ENCODE measurements at regions not wholly inside any gene's neighbourhood (a gene's known extent, or its start where the extent isn't known, plus 50 kb on each side); places are given as distances from the start of the nearest gene placed in this dataset.
"Not testable (repeated sequence)": the region's sequence is repeated elsewhere in the genome, so short reads cannot be mapped to it uniquely, and the experiment has no call there.

DNA sequence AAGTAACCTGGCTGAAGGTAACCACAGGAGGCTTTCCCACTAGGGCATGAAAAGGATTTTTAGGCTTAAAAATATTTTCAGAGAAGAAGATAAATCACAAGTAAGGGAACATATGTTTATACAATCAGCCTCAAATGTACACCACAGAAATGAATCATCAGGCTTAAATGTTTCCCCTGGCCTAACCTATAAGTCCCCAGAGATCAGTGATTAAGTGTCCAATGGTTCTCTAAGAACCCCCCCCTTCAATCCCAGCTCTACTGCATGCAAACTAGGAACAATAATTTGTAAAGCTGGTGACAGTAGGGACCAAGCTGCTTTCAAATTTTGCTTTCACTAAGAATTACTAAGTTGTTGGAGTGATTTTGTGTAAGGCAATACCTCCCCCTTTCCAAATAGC, 431.6 kb upstream of the LMCD1 start:
- H3K27me3 ChIP-seq (ENCODE audit: control insufficient read depth, insufficient read depth, low read length): no peaks in the 10 kb centered on the region
- H3K9me3 ChIP-seq (ENCODE audit: control insufficient read depth, low read depth, low read length): no peaks in the 10 kb centered on the region
- no peaks in the 10 kb centered on the region for H3K36me3 ChIP-seq (ENCODE audit: control insufficient read depth, insufficient read depth, low read length)
- no peak overlapping the region for H3K4me3 ChIP-seq (ENCODE audit: low read length)
- H3K27ac ChIP-seq (ENCODE audit: low read length): no peak overlapping the region
- H3K4me1 ChIP-seq (ENCODE audit: control insufficient read depth, insufficient read depth, low read length): no peaks in the 10 kb centered on the region
- DNase-seq: no peak

DNA sequence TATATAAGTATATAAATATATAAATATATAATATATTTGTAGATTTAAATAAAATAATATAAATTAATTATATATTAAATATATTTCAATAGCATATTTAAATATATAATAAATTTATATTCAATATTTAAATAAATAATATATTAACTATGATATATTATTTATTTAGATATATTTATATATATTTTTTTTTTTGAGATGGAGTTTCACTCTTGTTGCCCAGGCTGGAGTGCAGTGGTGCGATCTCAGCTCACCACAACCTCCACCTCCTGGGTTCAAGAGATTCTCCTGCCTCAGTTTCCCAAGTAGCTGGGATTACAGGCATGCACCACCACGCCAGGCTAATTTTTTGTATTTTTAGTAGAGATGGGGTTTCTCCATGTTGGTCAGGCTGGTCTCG, 426.9 kb upstream of the LMCD1 start:
- H3K27ac ChIP-seq (ENCODE audit: low read length); H3K27me3 ChIP-seq (ENCODE audit: control insufficient read depth, insufficient read depth, low read length); H3K4me1 ChIP-seq (ENCODE audit: control insufficient read depth, insufficient read depth, low read length); H3K9me3 ChIP-seq (ENCODE audit: control insufficient read depth, low read depth, low read length); H3K36me3 ChIP-seq (ENCODE audit: control insufficient read depth, insufficient read depth, low read length); DNase-seq; H3K4me3 ChIP-seq (ENCODE audit: low read length): not testable (repeated sequence)
- no CpG with 5 or more reads among the region's 3 CpGs for WGBS (ENCODE audit: insufficient coverage, low lambda C conversion rate)

DNA sequence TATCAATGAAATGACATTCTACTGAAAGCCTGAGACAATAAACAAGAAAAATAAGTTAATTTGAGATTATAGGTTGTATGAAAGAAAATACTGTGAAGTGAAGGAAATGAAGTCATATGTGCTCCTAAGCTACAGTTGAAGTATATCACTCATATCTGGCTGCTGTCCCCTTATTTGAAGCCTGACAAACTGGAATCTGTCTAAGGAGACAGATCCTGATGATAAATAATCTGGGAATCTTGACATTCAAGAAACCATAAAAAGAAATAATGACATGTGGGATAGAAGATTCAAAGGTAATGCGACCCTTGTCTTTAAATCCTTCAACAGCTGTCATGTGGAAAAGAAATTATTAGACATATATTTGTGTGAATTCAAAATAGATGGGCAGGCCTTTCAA, 424.5 kb upstream of the LMCD1 start:
- no CpG with 5 or more reads among the region's 1 CpG for WGBS (ENCODE audit: insufficient coverage, low lambda C conversion rate)
- Histone ChIP-seq H3K4me1 (ENCODE audit: control insufficient read depth, insufficient read depth, low read length) (no peaks in the 10 kb centered on the region), H3K9me3 (ENCODE audit: control insufficient read depth, low read depth, low read length) (no peaks in the 10 kb centered on the region)

DNA sequence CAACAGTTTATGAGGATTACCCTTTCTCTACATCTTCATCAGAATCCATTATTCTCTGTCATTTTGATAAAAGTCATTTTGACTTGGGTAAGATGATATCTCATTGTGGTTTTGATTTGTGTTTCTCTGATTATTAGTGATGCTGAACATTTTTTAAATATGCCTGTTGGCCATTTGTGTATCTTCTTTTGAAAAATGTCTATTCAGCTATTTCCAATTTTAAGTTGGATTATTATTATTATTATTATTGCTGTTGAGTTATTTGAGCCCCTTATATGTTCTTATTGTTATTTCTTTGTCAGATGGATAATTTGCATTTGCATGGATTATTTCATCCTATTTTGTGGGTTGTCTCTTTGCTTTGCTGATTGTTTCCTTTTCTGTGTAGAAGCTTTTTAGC, 421.2 kb upstream of the LMCD1 start:
- DNase-seq: no peak
- Histone ChIP-seq H3K9me3 (ENCODE audit: control insufficient read depth, low read depth, low read length) (no peaks in the 10 kb centered on the region), H3K4me1 (ENCODE audit: control insufficient read depth, insufficient read depth, low read length) (no peaks in the 10 kb centered on the region), H3K27ac (ENCODE audit: low read length) (no peak overlapping the region), H3K4me3 (ENCODE audit: low read length) (no peak overlapping the region), H3K27me3 (ENCODE audit: control insufficient read depth, insufficient read depth, low read length) (no peaks in the 10 kb centered on the region), H3K36me3 (ENCODE audit: control insufficient read depth, insufficient read depth, low read length) (no peaks in the 10 kb centered on the region)

More for the DNA sequence above, 424.5 kb upstream of the LMCD1 start:
- Histone ChIP-seq H3K27me3 (ENCODE audit: control insufficient read depth, insufficient read depth, low read length) (no peaks in the 10 kb centered on the region), H3K4me3 (ENCODE audit: low read length) (no peak overlapping the region), H3K27ac (ENCODE audit: low read length) (no peak overlapping the region), H3K36me3 (ENCODE audit: control insufficient read depth, insufficient read depth, low read length) (no peaks in the 10 kb centered on the region)
- no peak for DNase-seq

DNA sequence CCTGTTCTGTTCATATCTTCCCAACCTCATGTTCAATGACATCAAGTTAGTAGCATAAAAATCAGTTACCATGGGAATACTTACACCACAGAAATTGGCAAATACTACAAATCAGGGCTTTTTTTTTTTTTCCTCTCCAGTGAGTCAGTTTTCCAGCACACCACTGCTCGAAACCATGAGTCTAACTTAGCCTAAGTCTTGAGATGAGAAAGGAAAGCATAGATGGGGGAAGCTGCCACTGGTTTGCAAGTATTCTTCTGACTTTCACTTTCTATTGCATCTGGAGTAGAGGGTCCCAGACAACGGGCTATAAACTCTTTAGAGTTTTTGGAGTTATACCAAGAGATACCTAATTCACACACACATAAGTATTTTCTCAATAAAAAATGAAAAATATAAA, 416.1 kb upstream of the LMCD1 start:
- no peak for DNase-seq
- Histone ChIP-seq H3K36me3 (ENCODE audit: control insufficient read depth, insufficient read depth, low read length) (no peaks in the 10 kb centered on the region), H3K4me3 (ENCODE audit: low read length) (no peak overlapping the region), H3K4me1 (ENCODE audit: control insufficient read depth, insufficient read depth, low read length) (no peaks in the 10 kb centered on the region), H3K9me3 (ENCODE audit: control insufficient read depth, low read depth, low read length) (no peaks in the 10 kb centered on the region), H3K27ac (ENCODE audit: low read length) (no peak overlapping the region), H3K27me3 (ENCODE audit: control insufficient read depth, insufficient read depth, low read length) (no peaks in the 10 kb centered on the region)
- WGBS (ENCODE audit: insufficient coverage, low lambda C conversion rate): no CpG with 5 or more reads among the region's 2 CpGs

DNA sequence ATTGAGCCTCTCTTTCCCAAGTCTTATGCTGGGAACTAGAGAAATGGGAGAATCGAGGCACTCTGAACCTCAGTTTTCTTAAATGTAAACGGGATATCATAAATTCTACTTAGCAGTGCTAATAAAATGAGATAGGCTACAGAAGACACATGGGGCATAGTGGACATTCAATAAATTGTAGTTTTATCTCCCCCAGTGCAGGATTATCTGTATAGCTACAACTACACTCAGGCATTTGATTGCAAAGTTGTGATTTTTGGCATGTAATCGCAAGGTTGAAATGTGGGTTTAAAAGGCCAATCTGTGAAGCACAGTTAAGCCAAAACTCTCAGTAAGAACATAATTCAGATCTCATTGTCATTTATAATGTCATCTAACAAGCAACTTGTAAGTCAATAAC, 413.7 kb upstream of the LMCD1 start:
- no peaks in the 10 kb centered on the region for H3K9me3 ChIP-seq (ENCODE audit: control insufficient read depth, low read depth, low read length)
- H3K27me3 ChIP-seq (ENCODE audit: control insufficient read depth, insufficient read depth, low read length): no peaks in the 10 kb centered on the region
- no peak overlapping the region for H3K4me3 ChIP-seq (ENCODE audit: low read length)
- no peaks in the 10 kb centered on the region for H3K36me3 ChIP-seq (ENCODE audit: control insufficient read depth, insufficient read depth, low read length)
- no CpG with 5 or more reads among the region's 3 CpGs for WGBS (ENCODE audit: insufficient coverage, low lambda C conversion rate)
- no peak for DNase-seq
- no peaks in the 10 kb centered on the region for H3K4me1 ChIP-seq (ENCODE audit: control insufficient read depth, insufficient read depth, low read length)
- H3K27ac ChIP-seq (ENCODE audit: low read length): no peak overlapping the region

- no peak for DNase-seq
- Histone ChIP-seq H3K27ac (ENCODE audit: low read length) (no peak overlapping the region), H3K4me3 (ENCODE audit: low read length) (no peak overlapping the region), H3K27me3 (ENCODE audit: control insufficient read depth, insufficient read depth, low read length) (no peaks in the 10 kb centered on the region), H3K9me3 (ENCODE audit: control insufficient read depth, low read depth, low read length) (no peaks in the 10 kb centered on the region), H3K4me1 (ENCODE audit: control insufficient read depth, insufficient read depth, low read length) (no peaks in the 10 kb centered on the region), H3K36me3 (ENCODE audit: control insufficient read depth, insufficient read depth, low read length) (no peaks in the 10 kb centered on the region)
- no CpG with 5 or more reads among the region's 2 CpGs for WGBS (ENCODE audit: insufficient coverage, low lambda C conversion rate)
Measured at GRCh38 chr3:8094415-8094814, 407.2 kb upstream of the LMCD1 start.

GRCh38 chr3:8095724-8096123, 405.9 kb upstream of the LMCD1 start:
- no peaks in the 10 kb centered on the region for H3K4me1 ChIP-seq (ENCODE audit: control insufficient read depth, insufficient read depth, low read length)
- H3K36me3 ChIP-seq (ENCODE audit: control insufficient read depth, insufficient read depth, low read length): no peaks in the 10 kb centered on the region
- no peak for DNase-seq
- H3K27ac ChIP-seq (ENCODE audit: low read length): no peak overlapping the region
- no peak overlapping the region for H3K4me3 ChIP-seq (ENCODE audit: low read length)
- no CpG with 5 or more reads among the region's 5 CpGs for WGBS (ENCODE audit: insufficient coverage, low lambda C conversion rate)
- H3K27me3 ChIP-seq (ENCODE audit: control insufficient read depth, insufficient read depth, low read length): no peaks in the 10 kb centered on the region
- no peaks in the 10 kb centered on the region for H3K9me3 ChIP-seq (ENCODE audit: control insufficient read depth, low read depth, low read length)

GRCh38 chr3:8097690-8098089, 403.9 kb upstream of the LMCD1 start:
- no peaks in the 10 kb centered on the region for H3K27me3 ChIP-seq (ENCODE audit: control insufficient read depth, insufficient read depth, low read length)
- no peak overlapping the region for H3K4me3 ChIP-seq (ENCODE audit: low read length)
- DNase-seq: no peak
- no peak overlapping the region for H3K27ac ChIP-seq (ENCODE audit: low read length)
- H3K4me1 ChIP-seq (ENCODE audit: control insufficient read depth, insufficient read depth, low read length): no peaks in the 10 kb centered on the region
- WGBS (ENCODE audit: insufficient coverage, low lambda C conversion rate): 94% methylated on average over 3 of the region's 4 CpGs
- no peaks in the 10 kb centered on the region for H3K36me3 ChIP-seq (ENCODE audit: control insufficient read depth, insufficient read depth, low read length)
- H3K9me3 ChIP-seq (ENCODE audit: control insufficient read depth, low read depth, low read length): no peaks in the 10 kb centered on the region

GRCh38 chr3:8103954-8104353, 397.7 kb upstream of the LMCD1 start:
- no peaks in the 10 kb centered on the region for H3K36me3 ChIP-seq (ENCODE audit: control insufficient read depth, insufficient read depth, low read length)
- DNase-seq: no peak
- WGBS (ENCODE audit: insufficient coverage, low lambda C conversion rate): no CpG with 5 or more reads among the region's 3 CpGs
- H3K4me1 ChIP-seq (ENCODE audit: control insufficient read depth, insufficient read depth, low read length): no peaks in the 10 kb centered on the region
- H3K27me3 ChIP-seq (ENCODE audit: control insufficient read depth, insufficient read depth, low read length): no peaks in the 10 kb centered on the region
- H3K27ac ChIP-seq (ENCODE audit: low read length): no peak overlapping the region
- no peaks in the 10 kb centered on the region for H3K9me3 ChIP-seq (ENCODE audit: control insufficient read depth, low read depth, low read length)
- no peak overlapping the region for H3K4me3 ChIP-seq (ENCODE audit: low read length)

DNA sequence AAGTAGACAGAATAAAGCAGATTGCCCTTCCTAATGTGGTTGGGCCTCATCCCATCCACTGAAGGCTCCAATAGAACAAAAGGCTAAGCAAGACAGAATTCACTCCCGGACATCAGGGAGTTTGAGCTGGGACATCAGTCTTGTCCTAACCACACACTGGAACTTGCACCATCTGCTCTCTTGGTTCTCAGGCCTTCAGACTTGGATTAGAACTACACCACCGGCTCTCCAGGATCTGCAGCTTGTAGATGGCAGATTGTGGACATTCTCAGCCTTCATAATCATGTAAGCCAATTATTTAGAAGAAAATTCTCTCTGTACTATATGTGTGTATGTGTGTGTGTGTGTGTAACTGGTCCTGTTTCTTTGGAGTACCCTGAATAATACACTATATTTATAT, 394.7 kb upstream of the LMCD1 start:
- DNase-seq: no peak
- Histone ChIP-seq H3K4me3 (ENCODE audit: low read length) (no peak overlapping the region), H3K4me1 (ENCODE audit: control insufficient read depth, insufficient read depth, low read length) (no peaks in the 10 kb centered on the region), H3K9me3 (ENCODE audit: control insufficient read depth, low read depth, low read length) (no peaks in the 10 kb centered on the region), H3K36me3 (ENCODE audit: control insufficient read depth, insufficient read depth, low read length) (no peaks in the 10 kb centered on the region), H3K27ac (ENCODE audit: low read length) (no peak overlapping the region), H3K27me3 (ENCODE audit: control insufficient read depth, insufficient read depth, low read length) (no peaks in the 10 kb centered on the region)
- WGBS (ENCODE audit: insufficient coverage, low lambda C conversion rate): no CpG with 5 or more reads among the region's 2 CpGs

Data from large intestine (tissue), 3 donors.